HG03039 (cell line): ENCODE measurements at regions not wholly inside any gene's neighbourhood (a gene's known extent, or its start where the extent isn't known, plus 50 kb on each side); places are given as distances from the start of the nearest gene placed in this dataset.
A peak's percentile ranks its signal among the peaks of the same experiment; 100 is the strongest.
"Not testable (repeated sequence)": the region's sequence is repeated elsewhere in the genome, so short reads cannot be mapped to it uniquely, and the experiment has no call there.

Experiments used
- ATAC-seq: cut with Tn5 transposase; IDR thresholded peaks from one replicate; pipeline ENCODE4 v1.9.1; 2021; ENCODE audit warnings: mild to moderate bottlenecking, moderate library complexity; ENCODE audit not compliant: unreplicated experiment

GRCh38 chr15:69755551-69756310 lies 303.1 kb downstream of the RPLP1 start:
- ATAC-seq: peak; percentile 79

- ATAC-seq: no peak
These were observed 303.8 kb downstream of the RPLP1 start for GRCh38 chr15:69756440-69756839.

- no peak for ATAC-seq
These were observed 304.6 kb downstream of the RPLP1 start for GRCh38 chr15:69757186-69757585.

GRCh38 chr15:69758291-69758771 lies 305.7 kb downstream of the RPLP1 start:
- ATAC-seq: no peak

- ATAC-seq: no peak
These were observed 306.5 kb downstream of the RPLP1 start for GRCh38 chr15:69758810-69759790.

GRCh38 chr15:69760258-69760845 lies 307.7 kb downstream of the RPLP1 start:
- ATAC-seq: no peak

- ATAC-seq: no peak
These were observed 308.4 kb downstream of the RPLP1 start for GRCh38 chr15:69760890-69761568.

GRCh38 chr15:69762373-69763148 lies 309.9 kb downstream of the RPLP1 start:
- no peak for ATAC-seq

GRCh38 chr15:69763831-69764230 lies 311.2 kb downstream of the RPLP1 start:
- no peak for ATAC-seq

GRCh38 chr15:69766156-69766555 lies 313.5 kb downstream of the RPLP1 start:
- ATAC-seq: no peak

GRCh38 chr15:69767191-69767590 lies 314.6 kb downstream of the RPLP1 start:
- no peak for ATAC-seq

- not testable (repeated sequence) for ATAC-seq
These were observed 316.7 kb downstream of the RPLP1 start for GRCh38 chr15:69769336-69769735.

GRCh38 chr15:69774258-69774657 lies 321.6 kb downstream of the RPLP1 start:
- not testable (repeated sequence) for ATAC-seq

- not testable (repeated sequence) for ATAC-seq
These were observed 322.1 kb downstream of the RPLP1 start for GRCh38 chr15:69774711-69775110.

- ATAC-seq: no peak
These were observed 320.4 kb downstream of the TLE3 start for GRCh38 chr15:69777356-69777755.

- ATAC-seq: no peak
These were observed 317.3 kb downstream of the TLE3 start for GRCh38 chr15:69780374-69780773.

GRCh38 chr15:69780981-69781380 lies 316.7 kb downstream of the TLE3 start:
- no peak for ATAC-seq

- no peak for ATAC-seq
These were observed 316.1 kb downstream of the TLE3 start for GRCh38 chr15:69781411-69782125.

- no peak for ATAC-seq
These were observed 315.5 kb downstream of the TLE3 start for GRCh38 chr15:69782139-69782658.
